GM12874 (cell line): ENCODE measurements at regions not wholly inside any gene's neighbourhood (a gene's known extent, or its start where the extent isn't known, plus 50 kb on each side); places are given as distances from the start of the nearest gene placed in this dataset.

Experiments used
- CTCF ChIP-seq: IDR thresholded peaks from 2 replicates; pipeline ENCODE4 v1.5.1; 2011; ENCODE audit warnings: low read depth, mild to moderate bottlenecking, control low read depth, low read length, moderate library complexity; ENCODE audit not compliant: insufficient read depth

GRCh38 chr3:147015334-147015733 lies 391.0 kb downstream of the ZIC4 start:
- no peak for TF ChIP-seq CTCF

- TF ChIP-seq CTCF = no peak
These were observed 397.5 kb downstream of the ZIC4 start for GRCh38 chr3:147008886-147009285.

- TF ChIP-seq CTCF = no peak
These were observed 397.9 kb downstream of the ZIC4 start for GRCh38 chr3:147008458-147008857.

GRCh38 chr3:147007736-147008245 lies 398.6 kb downstream of the ZIC4 start:
- no peak for TF ChIP-seq CTCF

GRCh38 chr3:147002721-147003120 lies 397.6 kb upstream of the PLSCR5 start:
- TF ChIP-seq CTCF = no peak

- TF ChIP-seq CTCF = no peak
These were observed 395.1 kb upstream of the PLSCR5 start for GRCh38 chr3:147000274-147000673.

- TF ChIP-seq CTCF = no peak
These were observed 386.8 kb upstream of the PLSCR5 start for GRCh38 chr3:146991907-146992306.
